Natural killer cell (primary cell): ENCODE measurements at regions not wholly inside any gene's neighbourhood (a gene's known extent, or its start where the extent isn't known, plus 50 kb on each side); places are given as distances from the start of the nearest gene placed in this dataset.

Source experiments
- ATAC-seq, 3 donors: fragments of 150-1000 bp in 2 of 3; fragments of 200-7000 bp in 1 of 3; cut with Tn5 transposase; 1 replicate in 1 of 3; 2 replicates in 2 of 3; pipeline ENCODE4 v1.10.0; 2021; ENCODE audit warnings: mild to moderate bottlenecking in 2 of 3, moderate library complexity in 2 of 3
- DNase-seq, 2 donors: peaks; one replicate each; pipeline versions ENCODE4 v3.0.0 to v3.0.0-alpha.2; 2013 to 2021; ENCODE audit warnings: mixed read lengths in 1 of 2
- H3K27ac ChIP-seq: one replicate; pipeline ENCODE4 v1.5.1; 2013; ENCODE audit warnings: mild to moderate bottlenecking, low read length
- H3K27me3 ChIP-seq: one replicate; pipeline ENCODE4 v1.6.1; 2013; ENCODE audit warnings: low read length; ENCODE audit not compliant: control insufficient read depth, insufficient read depth
- H3K36me3 ChIP-seq: one replicate; pipeline ENCODE4 v1.6.1; 2013; ENCODE audit warnings: low read length; ENCODE audit not compliant: control insufficient read depth, insufficient read depth
- H3K4me1 ChIP-seq: one replicate; pipeline ENCODE4 v1.6.1; 2013; ENCODE audit warnings: low read length; ENCODE audit not compliant: control insufficient read depth, insufficient read depth
- H3K4me3 ChIP-seq: one replicate; pipeline ENCODE4 v1.5.1; 2013; ENCODE audit warnings: low read length
- H3K9me3 ChIP-seq: one replicate; pipeline ENCODE4 v1.6.1; 2013; ENCODE audit warnings: low read length; ENCODE audit not compliant: control insufficient read depth, insufficient read depth
- H3K27ac Mint-ChIP-seq, 2 donors: one replicate each; pipeline ENCODE4 v1.8.0; 2022; ENCODE audit warnings: mild to moderate bottlenecking in 2 of 2, mixed read lengths in 2 of 2, moderate library complexity in 1 of 2
- H3K27me3 Mint-ChIP-seq, 2 donors: one replicate each; pipeline ENCODE4 v1.8.0; 2022; ENCODE audit warnings: low read depth in 2 of 2, mixed read lengths in 2 of 2
- H3K36me3 Mint-ChIP-seq: one replicate; pipeline ENCODE4 v1.8.0; 2022; ENCODE audit warnings: mixed read lengths
- H3K4me1 Mint-ChIP-seq, 2 donors: one replicate each; pipeline ENCODE4 v1.8.0; 2022; ENCODE audit warnings: mixed read lengths in 2 of 2
- H3K4me3 Mint-ChIP-seq: one replicate; pipeline ENCODE4 v1.8.0; 2022; ENCODE audit warnings: mild to moderate bottlenecking, moderate library complexity, mixed read lengths
- H3K9me3 Mint-ChIP-seq, 2 donors: one replicate each; pipeline ENCODE4 v1.8.0; 2022; ENCODE audit warnings: mixed read lengths in 2 of 2
- WGBS: methylation state at CpG from one replicate; pipeline ENCODE4 v1.1.7; 2013; ENCODE audit warnings: missing lambda C conversion rate; ENCODE audit not compliant: insufficient coverage; 5-methylcytosine and 5-hydroxymethylcytosine counted together
- intact Hi-C: fragments of 100-400 bp; cut with micrococcal nuclease; formaldehyde crosslinking; loops from one replicate; pipeline ENCODE4 v1.14.2; 2022
- TF ChIP-seq, protein P1 (sequence below): fragments of 200-600 bp; IDR thresholded peaks from one replicate; pipeline ENCODE4 v1.8.0; 2022; ENCODE audit warnings: antibody characterized with exemption

DNA sequence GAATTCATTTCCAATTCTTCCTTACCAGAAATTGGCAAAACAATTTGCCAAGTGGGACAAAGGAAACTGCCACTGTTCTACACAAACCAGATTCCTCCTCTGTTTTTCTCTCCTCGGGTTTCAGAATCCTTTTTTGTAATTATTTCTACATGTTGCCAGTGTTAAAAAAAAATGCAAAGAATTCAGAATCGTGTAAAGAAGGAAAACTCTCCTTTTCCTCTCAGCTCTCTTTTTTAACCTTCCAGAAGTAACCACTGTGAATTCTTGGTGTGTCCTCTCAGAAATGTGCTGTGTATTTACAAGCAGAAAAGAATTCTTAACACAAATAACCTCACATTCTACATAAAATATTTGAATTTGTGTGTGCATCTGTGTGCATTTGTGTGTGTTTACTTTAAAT lies 224.6 kb downstream of the DRD1 start:
- Mint-ChIP-seq H3K4me3 (no peak overlapping the region), H3K27ac (no peak overlapping the region), H3K9me3 (no peaks in the 10 kb centered on the region), H3K36me3 (no peaks in the 10 kb centered on the region), H3K27me3 (peaks cover 8 to 15% of the 10 kb centered on the region in 2 donors), H3K4me1 (no peaks in the 10 kb centered on the region)
- no peak for ATAC-seq
- intact Hi-C loops, result no loop called here
- TF ChIP-seq, protein P1, sequence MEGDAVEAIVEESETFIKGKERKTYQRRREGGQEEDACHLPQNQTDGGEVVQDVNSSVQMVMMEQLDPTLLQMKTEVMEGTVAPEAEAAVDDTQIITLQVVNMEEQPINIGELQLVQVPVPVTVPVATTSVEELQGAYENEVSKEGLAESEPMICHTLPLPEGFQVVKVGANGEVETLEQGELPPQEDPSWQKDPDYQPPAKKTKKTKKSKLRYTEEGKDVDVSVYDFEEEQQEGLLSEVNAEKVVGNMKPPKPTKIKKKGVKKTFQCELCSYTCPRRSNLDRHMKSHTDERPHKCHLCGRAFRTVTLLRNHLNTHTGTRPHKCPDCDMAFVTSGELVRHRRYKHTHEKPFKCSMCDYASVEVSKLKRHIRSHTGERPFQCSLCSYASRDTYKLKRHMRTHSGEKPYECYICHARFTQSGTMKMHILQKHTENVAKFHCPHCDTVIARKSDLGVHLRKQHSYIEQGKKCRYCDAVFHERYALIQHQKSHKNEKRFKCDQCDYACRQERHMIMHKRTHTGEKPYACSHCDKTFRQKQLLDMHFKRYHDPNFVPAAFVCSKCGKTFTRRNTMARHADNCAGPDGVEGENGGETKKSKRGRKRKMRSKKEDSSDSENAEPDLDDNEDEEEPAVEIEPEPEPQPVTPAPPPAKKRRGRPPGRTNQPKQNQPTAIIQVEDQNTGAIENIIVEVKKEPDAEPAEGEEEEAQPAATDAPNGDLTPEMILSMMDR, result no peak
- Histone ChIP-seq H3K4me1 (no peaks in the 10 kb centered on the region), H3K27me3 (no peaks in the 10 kb centered on the region), H3K27ac (no peak overlapping the region), H3K36me3 (no peaks in the 10 kb centered on the region), H3K4me3 (no peak overlapping the region), H3K9me3 (no peaks in the 10 kb centered on the region)
- 80% methylated on average over 1 of the region's 2 CpGs for WGBS
- DNase-seq, result no peak

DNA sequence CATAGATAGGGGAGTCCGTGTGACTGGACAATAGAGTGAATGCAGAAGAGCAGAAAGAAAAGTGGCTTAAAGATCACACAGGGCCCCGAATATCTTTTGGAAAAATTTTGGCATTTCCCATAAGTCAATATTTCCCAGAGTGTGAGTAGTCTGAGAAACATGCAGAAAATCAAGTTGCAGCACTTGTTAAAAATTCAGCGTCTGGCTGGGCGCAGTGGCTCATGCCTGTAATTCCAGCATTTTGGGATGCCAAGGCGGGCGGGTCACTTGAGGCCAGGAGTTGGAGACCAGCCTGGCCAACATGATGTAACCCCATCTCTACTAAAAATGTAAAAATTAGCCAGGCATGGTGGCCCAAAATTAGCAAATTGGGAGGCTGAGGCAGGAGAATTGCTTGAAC lies 227.0 kb downstream of the DRD1 start:
- Histone ChIP-seq H3K4me1 (no peaks in the 10 kb centered on the region), H3K4me3 (no peak overlapping the region), H3K36me3 (no peaks in the 10 kb centered on the region), H3K27me3 (no peaks in the 10 kb centered on the region), H3K9me3 (no peaks in the 10 kb centered on the region), H3K27ac (no peak overlapping the region)
- Mint-ChIP-seq H3K4me1 (no peaks in the 10 kb centered on the region), H3K4me3 (no peak overlapping the region), H3K27me3 (peaks cover 11 to 21% of the 10 kb centered on the region in 2 donors), H3K36me3 (no peaks in the 10 kb centered on the region), H3K9me3 (no peaks in the 10 kb centered on the region), H3K27ac (no peak overlapping the region)
- TF ChIP-seq, protein P1, result no peak
- ATAC-seq (no peak), DNase-seq (no peak)
- intact Hi-C loops, result no loop called here
- WGBS, result 90% methylated on average over 6 of the region's 6 CpGs

DNA sequence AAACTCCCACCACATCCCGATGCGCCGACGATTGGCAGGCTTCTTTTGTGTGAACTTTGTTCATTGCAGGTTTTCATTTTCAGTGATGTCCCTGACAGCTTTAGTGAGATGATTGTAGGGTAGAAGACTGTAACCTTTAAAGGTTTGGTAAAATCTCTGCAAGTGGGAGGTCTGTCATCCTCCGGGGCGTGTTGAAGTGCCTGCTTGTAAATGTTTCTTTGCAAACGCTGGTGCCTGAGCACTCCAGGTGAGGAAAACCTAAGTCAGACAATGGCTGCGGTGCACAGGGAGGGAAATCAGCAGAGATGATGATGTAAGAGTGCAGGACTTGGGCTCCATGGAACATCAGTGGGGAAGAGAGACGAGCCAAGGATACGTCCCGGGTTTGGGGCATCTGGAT lies 228.1 kb downstream of the DRD1 start:
- H3K4me3 ChIP-seq, result no peak overlapping the region
- intact Hi-C loops, result no loop called here
- Mint-ChIP-seq H3K4me1 (no peaks in the 10 kb centered on the region), H3K27ac (no peak overlapping the region), H3K9me3 (no peaks in the 10 kb centered on the region), H3K27me3 (peaks cover 9 to 21% of the 10 kb centered on the region in 2 donors), H3K4me3 (no peak overlapping the region), H3K36me3 (no peaks in the 10 kb centered on the region)
- no peaks in the 10 kb centered on the region for H3K4me1 ChIP-seq
- no peak for DNase-seq
- ATAC-seq, result no peak
- TF ChIP-seq, protein P1, result no peak
- no peaks in the 10 kb centered on the region for H3K36me3 ChIP-seq
- H3K9me3 ChIP-seq, result no peaks in the 10 kb centered on the region
- H3K27ac ChIP-seq, result no peak overlapping the region
- 74% methylated on average over 10 of the region's 11 CpGs for WGBS
- H3K27me3 ChIP-seq, result no peaks in the 10 kb centered on the region

DNA sequence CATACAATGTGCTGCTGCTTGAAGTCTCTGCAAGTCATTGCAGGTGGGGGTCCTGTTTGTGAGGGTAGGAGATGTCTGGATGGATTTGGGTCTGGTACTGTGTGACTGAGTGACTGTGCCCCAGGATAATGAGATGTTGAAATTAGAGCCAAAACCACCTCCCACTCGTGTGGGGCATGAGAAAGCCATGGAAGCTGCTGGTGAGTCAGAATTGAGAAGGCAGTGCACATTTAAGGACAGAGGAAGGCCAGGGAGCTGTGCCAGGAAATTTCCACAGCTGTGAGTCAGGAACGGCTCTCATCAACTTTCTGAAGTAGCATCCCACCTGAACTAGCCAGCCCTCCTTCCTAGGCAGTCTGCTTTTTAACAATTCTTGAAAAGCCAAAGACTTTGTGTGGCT lies 229.8 kb downstream of the DRD1 start:
- intact Hi-C loops, result no loop called here
- Histone ChIP-seq H3K9me3 (no peaks in the 10 kb centered on the region), H3K36me3 (no peaks in the 10 kb centered on the region), H3K27me3 (no peaks in the 10 kb centered on the region), H3K4me1 (no peaks in the 10 kb centered on the region), H3K27ac (no peak overlapping the region), H3K4me3 (no peak overlapping the region)
- no peaks in the 10 kb centered on the region for H3K36me3 Mint-ChIP-seq
- peaks cover 10 to 12% of the 10 kb centered on the region in 2 donors for H3K27me3 Mint-ChIP-seq
- no peak overlapping the region for H3K4me3 Mint-ChIP-seq
- TF ChIP-seq, protein P1, result no peak
- no peak for ATAC-seq
- H3K4me1 Mint-ChIP-seq, result no peaks in the 10 kb centered on the region
- WGBS, result 50% methylated on average over 2 of the region's 2 CpGs
- H3K27ac Mint-ChIP-seq, result no peak overlapping the region
- no peaks in the 10 kb centered on the region for H3K9me3 Mint-ChIP-seq
- no peak for DNase-seq
